Right cardiac atrium (tissue), 5 donors: ENCODE measurements at regions not wholly inside any gene's neighbourhood (a gene's known extent, or its start where the extent isn't known, plus 50 kb on each side); places are given as distances from the start of the nearest gene placed in this dataset.
"Not testable (repeated sequence)": the region's sequence is repeated elsewhere in the genome, so short reads cannot be mapped to it uniquely, and the experiment has no call there.

Experiments
- ATAC-seq, 2 donors: fragments of 200-7000 bp; cut with Tn5 transposase; one replicate each; pipeline versions ENCODE4 v1.8.0 to v1.9.1; 2020; ENCODE audit warnings: moderate library complexity in 2 of 2, mild to moderate bottlenecking in 1 of 2
- DNase-seq, 3 donors: peaks; one replicate each; pipeline ENCODE4 v3.0.0-alpha.2; 2020
- H3K27ac ChIP-seq: one replicate; pipeline ENCODE4 v1.5.1; 2013; ENCODE audit warnings: mild to moderate bottlenecking, low read length, control low read depth, moderate library complexity
- H3K27me3 ChIP-seq: one replicate; pipeline ENCODE4 v1.6.1; 2013; ENCODE audit not compliant: control insufficient read depth, insufficient read depth
- H3K4me1 ChIP-seq: one replicate; pipeline ENCODE4 v1.6.1; 2013; ENCODE audit warnings: low read length; ENCODE audit not compliant: control insufficient read depth, insufficient read depth
- H3K4me3 ChIP-seq: one replicate; pipeline ENCODE4 v1.5.1; 2013; ENCODE audit warnings: low read length, control low read depth
- H3K9me3 ChIP-seq: one replicate; pipeline ENCODE4 v1.6.1; 2013; ENCODE audit warnings: low read length; ENCODE audit not compliant: control insufficient read depth
- WGBS: extraction: QIAGEN DNeasy Blood & Tissue Kit; methylation state at CpG from one replicate; pipeline ENCODE4 v1.1.7; 2013; 5-methylcytosine and 5-hydroxymethylcytosine counted together
- intact Hi-C, 4 donors: fragments of 100-400 bp; cut with DNase I; formaldehyde crosslinking; loops; one replicate each; pipeline versions ENCODE4 v1.11.0 to v1.14.0; 2022 to 2023
- donor health status: healthy with polysubstance abuse.
- donor health status: DM: no; HTN: yes; CAD: no.
- donor health status: DM: no; HTN: no; CAD: no.
- donor health status: DM: no; HTN: yes; CAD: no; lungs with severe emphysema.
- donor health status: DM: yes; HTN: yes; CAD: no.

DNA sequence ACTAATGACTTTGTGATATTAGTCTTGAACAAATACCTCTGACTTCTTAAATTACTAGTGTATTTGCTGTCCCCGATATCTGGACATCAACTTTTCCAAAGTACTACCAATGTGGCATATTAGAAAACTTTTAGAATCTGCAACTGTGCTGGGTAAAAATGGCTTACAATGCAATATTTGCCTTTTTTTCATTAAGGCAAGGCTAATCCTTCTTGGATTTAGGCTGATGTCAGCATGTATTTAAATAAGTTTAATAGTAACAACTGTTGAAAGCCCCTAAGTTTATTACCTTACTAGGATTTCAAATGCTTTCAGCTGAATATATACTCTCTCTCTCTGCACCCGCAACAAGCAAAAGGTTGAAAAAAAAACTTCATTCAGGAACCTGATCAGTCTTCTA, 1232.3 kb downstream of the REEP3 start:
- no peaks in the 10 kb centered on the region for H3K27me3 ChIP-seq
- WGBS: 93% methylated on average over 2 of the region's 2 CpGs
- no peaks in the 10 kb centered on the region for H3K9me3 ChIP-seq
- DNase-seq: no peak
- ATAC-seq: no peak
- intact Hi-C loops: no loop called here
- H3K4me3 ChIP-seq: no peak overlapping the region
- H3K27ac ChIP-seq: no peak overlapping the region
- H3K4me1 ChIP-seq: no peaks in the 10 kb centered on the region

DNA sequence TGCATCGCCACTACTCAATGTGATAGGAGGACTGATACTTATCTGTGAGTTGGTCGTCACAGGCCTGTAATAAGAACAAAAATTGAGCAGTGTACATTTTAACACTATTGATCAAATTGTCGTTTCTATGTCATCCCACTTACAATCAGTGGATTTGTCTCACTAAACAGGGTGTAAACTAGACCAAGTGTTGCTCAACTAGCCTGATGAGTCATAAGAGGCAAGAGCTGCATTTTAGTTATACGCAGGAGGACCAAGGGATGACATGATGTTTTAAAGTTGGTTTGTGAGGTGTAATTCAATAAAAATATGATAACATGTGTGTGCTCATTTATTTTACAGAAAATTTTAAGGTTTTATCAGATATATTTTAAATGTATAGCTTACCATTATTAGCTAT, 1239.2 kb downstream of the REEP3 start:
- 76% methylated on average over 4 of the region's 4 CpGs for WGBS
- Histone ChIP-seq H3K4me3 (no peak overlapping the region), H3K27ac (no peak overlapping the region), H3K4me1 (no peaks in the 10 kb centered on the region), H3K9me3 (no peaks in the 10 kb centered on the region), H3K27me3 (no peaks in the 10 kb centered on the region)
- DNase-seq (no peak), ATAC-seq (no peak)
- intact Hi-C loops: no loop called here

DNA sequence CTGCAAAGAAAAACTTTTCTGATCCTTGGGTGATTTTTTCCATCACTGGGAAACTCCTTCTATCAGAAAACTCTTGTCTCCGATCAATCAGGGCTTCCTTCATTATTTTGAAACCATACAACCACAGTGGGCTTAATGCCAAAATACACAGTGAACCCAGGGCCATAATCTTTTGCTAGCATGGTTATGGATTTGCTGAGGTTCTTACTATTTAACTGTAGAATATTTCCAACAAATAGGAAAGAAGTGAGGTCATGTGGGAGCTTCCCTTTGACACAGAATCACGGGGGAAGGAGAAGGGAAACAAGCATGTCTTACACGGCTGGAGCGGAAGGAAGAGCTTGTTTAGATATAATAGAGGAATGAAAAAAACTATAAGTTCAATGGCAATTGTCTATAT, 1241.7 kb downstream of the REEP3 start:
- DNase-seq (no peak), ATAC-seq (no peak)
- H3K4me3 ChIP-seq: no peak overlapping the region
- intact Hi-C loops: no loop called here
- no peaks in the 10 kb centered on the region for H3K27me3 ChIP-seq
- no peaks in the 10 kb centered on the region for H3K9me3 ChIP-seq
- no peak overlapping the region for H3K27ac ChIP-seq
- 47% methylated on average over 4 of the region's 4 CpGs for WGBS
- no peaks in the 10 kb centered on the region for H3K4me1 ChIP-seq

DNA sequence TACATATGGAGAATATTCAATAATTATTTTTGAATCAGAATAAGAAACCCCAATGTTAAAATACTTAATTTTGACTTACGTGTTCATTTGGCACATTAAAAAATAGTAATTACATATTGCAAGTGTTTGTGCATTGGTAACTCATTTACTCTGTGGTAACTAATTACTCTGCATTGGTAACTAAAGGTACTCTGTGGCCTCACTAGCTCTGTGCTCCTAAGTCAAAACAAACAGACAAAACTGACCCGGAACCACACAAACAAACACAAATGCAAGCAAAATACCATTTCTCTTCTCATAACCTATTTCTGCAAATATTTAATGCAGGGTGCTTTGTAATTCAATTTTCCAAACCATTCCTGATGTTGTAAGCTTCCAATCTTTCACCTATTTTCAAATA, 1244.3 kb downstream of the REEP3 start:
- ATAC-seq (no peak), DNase-seq (no peak)
- intact Hi-C loops: no loop called here
- Histone ChIP-seq H3K4me1 (no peaks in the 10 kb centered on the region), H3K4me3 (no peak overlapping the region), H3K27ac (no peak overlapping the region), H3K27me3 (no peaks in the 10 kb centered on the region), H3K9me3 (no peaks in the 10 kb centered on the region)
- WGBS: 93% methylated on average over 2 of the region's 2 CpGs

DNA sequence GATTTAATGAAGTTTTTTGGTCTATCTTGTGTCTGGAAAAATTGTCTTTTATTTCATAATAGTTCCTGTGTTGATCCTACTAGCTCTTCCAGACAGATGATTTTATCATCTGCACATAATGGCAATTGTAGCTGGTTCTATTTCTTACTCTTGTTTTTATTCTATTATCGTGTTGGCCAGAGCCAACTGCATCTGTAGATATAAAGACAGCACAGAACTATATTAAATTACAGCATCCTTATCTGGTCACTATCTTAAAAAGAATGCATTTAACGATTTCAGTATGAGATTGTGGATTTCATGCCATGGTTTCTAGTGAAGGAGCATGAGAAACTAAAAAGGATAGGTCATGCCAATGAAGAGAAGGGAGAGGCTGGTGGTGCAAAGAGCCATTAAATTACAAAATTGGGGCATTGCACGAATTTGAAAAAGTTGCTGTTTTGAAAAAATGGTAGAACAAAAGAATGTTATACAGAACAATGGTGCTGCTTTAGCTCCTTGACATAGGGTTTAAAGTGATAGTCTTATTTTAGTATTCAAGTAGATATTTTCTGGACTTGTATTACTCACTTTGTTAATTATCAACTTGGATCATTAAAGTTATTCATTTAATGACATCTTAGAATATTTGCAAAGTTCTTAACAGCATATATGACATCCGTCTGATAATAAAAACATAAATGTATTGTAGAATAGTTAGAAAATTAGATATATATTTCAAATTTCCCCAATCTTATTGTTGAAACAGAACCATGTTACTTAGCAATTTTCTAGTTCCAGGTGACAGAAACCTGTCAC, 1250.3 kb downstream of the REEP3 start:
- Histone ChIP-seq H3K4me3 (no peak overlapping the region), H3K27ac (no peak overlapping the region), H3K27me3 (no peaks in the 10 kb centered on the region), H3K4me1 (no peaks in the 10 kb centered on the region), H3K9me3 (no peaks in the 10 kb centered on the region)
- ATAC-seq (no peak), DNase-seq (no peak)
- intact Hi-C loops: no loop called here
- WGBS: 75% methylated on average over 4 of the region's 4 CpGs

DNA sequence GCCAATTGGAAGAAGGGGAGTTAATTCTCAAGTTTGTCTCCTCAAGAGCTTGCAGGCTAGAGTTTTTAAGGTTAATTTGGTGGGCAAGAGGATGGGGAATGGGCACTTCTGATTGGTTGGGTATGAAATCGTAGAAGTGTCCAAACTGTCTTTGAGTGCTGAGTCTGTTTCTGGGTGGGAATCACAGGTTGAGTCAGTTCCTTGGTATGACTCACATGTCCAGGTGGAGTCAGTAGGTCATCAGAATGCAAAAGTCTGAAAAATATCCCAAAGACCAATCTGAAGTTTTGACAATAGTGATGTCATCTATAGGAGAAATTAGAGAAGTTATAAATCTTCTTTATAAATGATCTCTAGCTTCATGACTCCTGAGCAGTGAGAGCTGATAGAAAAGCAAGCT, 1252.2 kb downstream of the REEP3 start:
- Histone ChIP-seq H3K4me3 (no peak overlapping the region), H3K9me3 (no peaks in the 10 kb centered on the region), H3K4me1 (no peaks in the 10 kb centered on the region), H3K27me3 (no peaks in the 10 kb centered on the region), H3K27ac (no peak overlapping the region)
- ATAC-seq (no peak), DNase-seq (no peak)
- 82% methylated on average over 1 of the region's 1 CpG for WGBS
- intact Hi-C loops: no loop called here

DNA sequence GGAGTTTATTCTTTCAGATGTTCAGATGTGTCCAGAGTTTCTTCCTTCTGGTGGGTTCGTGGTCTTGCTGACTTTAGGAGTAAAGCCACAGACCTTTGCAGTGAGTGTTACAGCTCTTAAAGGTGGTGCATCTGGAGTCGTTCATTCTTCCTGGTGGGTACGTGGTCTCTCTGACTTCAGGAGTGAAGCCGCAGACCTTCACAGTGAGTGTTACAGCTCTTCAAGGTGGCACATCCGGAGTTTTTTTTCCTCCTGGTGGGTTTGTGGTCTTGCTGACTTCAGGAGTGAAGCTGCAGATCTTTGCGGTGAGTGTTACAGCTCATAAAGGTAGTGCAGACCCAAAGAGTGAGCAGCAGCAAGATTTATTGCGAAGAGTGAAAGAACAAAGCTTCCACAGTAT, 1263.2 kb downstream of the REEP3 start:
- H3K4me1 ChIP-seq, H3K27ac ChIP-seq, H3K4me3 ChIP-seq, intact Hi-C loops, ATAC-seq, DNase-seq, H3K27me3 ChIP-seq, H3K9me3 ChIP-seq: not testable (repeated sequence)
- WGBS: 87% methylated on average over 7 of the region's 7 CpGs

DNA sequence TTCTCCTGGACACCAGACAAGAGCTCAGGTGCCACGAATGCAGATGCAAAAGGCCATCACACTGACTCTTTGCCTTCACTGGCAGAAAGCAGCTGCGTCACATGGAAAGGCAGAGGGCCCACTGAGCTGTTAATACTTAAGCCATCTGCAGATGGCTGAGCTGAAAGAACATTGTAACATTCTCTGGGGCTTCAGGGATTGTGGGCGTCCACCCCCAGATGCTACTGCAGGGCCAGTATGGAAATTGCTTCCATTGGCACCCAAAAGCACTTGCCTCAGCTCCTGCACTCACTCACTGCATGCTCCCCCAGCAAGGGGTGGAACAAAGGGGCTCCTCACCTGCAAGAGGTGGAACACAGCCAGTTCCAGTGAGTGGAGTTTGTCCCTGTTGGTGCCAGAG, 1264.6 kb downstream of the REEP3 start:
- no peaks in the 10 kb centered on the region for H3K4me1 ChIP-seq
- no peak for ATAC-seq
- 82% methylated on average over 3 of the region's 3 CpGs for WGBS
- H3K9me3 ChIP-seq: no peaks in the 10 kb centered on the region
- intact Hi-C loops: no loop called here
- no peaks in the 10 kb centered on the region for H3K27me3 ChIP-seq
- no peak overlapping the region for H3K4me3 ChIP-seq
- no peak for DNase-seq
- H3K27ac ChIP-seq: no peak overlapping the region

DNA sequence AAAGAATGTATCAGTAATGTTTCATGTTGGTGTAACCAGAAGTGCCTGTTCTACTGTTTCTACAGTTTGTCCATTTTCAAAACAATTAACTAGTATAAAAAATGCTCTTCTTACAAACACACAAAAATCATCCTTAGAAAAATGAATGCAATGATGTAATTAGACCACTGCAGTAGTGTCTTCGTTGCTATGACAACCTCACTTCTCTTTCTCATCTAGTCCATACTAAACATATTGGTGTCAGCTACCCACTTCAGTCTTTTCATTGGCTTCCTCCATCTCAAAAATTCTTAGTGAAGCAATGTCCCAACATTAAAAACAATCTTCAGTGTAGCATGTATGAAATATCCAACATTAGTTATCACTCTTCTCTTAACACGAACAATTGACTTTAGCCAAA, 1265.8 kb downstream of the REEP3 start:
- WGBS: 74% methylated on average over 2 of the region's 2 CpGs
- Histone ChIP-seq H3K9me3 (no peaks in the 10 kb centered on the region), H3K27me3 (no peaks in the 10 kb centered on the region), H3K27ac (no peak overlapping the region), H3K4me1 (no peaks in the 10 kb centered on the region), H3K4me3 (no peak overlapping the region)
- intact Hi-C loops: no loop called here
- ATAC-seq: no peak
- no peak for DNase-seq

DNA sequence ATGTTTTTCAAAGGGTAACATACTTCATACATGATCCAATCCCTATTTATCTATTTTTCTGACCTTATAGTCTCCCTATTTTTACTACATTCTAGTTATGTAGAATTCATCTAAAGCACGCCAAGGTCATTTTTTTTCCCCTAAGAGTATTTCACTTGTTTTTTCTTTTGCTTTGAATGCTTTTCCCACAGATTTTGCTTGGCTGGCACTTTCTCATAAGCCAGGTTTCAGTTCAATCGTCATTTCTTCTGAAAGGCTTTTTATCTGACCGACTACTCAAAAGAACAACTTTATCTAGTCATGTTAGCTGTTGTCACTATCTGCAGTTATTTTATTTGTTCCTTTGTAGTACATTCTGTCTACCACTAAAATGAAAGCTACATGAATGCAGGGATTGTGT, 1274.6 kb downstream of the REEP3 start:
- intact Hi-C loops: no loop called here
- 57% methylated on average over 3 of the region's 3 CpGs for WGBS
- DNase-seq: no peak

DNA sequence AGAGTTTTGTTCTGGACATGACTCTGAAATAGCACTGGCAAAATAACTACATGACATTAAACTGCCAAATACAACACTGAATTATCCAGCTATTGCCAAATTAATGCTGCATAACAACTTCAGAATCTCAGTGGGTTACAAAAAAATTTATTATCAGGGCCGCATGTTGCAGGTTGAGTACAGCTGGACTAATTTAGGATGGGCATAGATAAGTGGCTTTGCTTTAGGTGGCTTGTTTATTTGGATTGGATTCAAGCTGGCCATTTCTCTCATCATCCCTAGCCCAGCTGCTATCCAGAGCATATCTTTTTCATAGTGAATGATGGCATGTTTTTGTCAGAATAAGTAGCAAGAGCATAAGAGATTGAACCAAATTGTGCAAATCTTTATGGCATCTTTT, 1277.1 kb downstream of the REEP3 start:
- Histone ChIP-seq H3K27ac (no peak overlapping the region), H3K4me3 (no peak overlapping the region), H3K9me3 (no peaks in the 10 kb centered on the region), H3K27me3 (no peaks in the 10 kb centered on the region), H3K4me1 (no peaks in the 10 kb centered on the region)
- ATAC-seq: no peak
- intact Hi-C loops: no loop called here
- 41% methylated on average over 1 of the region's 1 CpG for WGBS
- no peak for DNase-seq

More for the DNA sequence above, 1274.6 kb downstream of the REEP3 start:
- no peak for ATAC-seq
- no peak overlapping the region for H3K4me3 ChIP-seq
- H3K27me3 ChIP-seq: no peaks in the 10 kb centered on the region
- H3K27ac ChIP-seq: no peak overlapping the region
- no peaks in the 10 kb centered on the region for H3K9me3 ChIP-seq
- H3K4me1 ChIP-seq: no peaks in the 10 kb centered on the region

DNA sequence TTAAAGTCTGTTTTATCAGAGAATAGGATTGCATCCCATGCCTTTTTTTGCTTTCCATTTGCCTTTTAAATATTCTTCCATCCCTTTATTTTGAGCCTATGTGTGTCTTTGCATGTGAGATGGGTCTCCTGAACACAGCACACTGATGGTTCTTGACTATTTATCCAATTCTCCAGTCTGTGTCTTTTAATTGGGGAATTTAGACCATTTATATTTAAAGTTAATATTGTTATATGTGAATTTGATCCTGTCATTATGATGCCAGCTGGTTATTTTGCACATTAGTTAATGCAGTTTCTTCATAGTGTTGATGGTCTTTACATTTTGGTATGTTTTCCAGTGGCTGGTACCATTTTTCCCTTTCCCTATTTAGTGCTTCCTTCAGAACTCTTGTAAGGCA, 1287.0 kb downstream of the REEP3 start:
- H3K4me3 ChIP-seq, H3K9me3 ChIP-seq, DNase-seq, intact Hi-C loops, H3K27ac ChIP-seq, H3K4me1 ChIP-seq, H3K27me3 ChIP-seq, ATAC-seq: not testable (repeated sequence)
